ENCODE measurements at regions not wholly inside any gene's neighbourhood (a gene's known extent, or its start where the extent isn't known, plus 50 kb on each side); places are given as distances from the start of the nearest gene placed in this dataset.

DNA sequence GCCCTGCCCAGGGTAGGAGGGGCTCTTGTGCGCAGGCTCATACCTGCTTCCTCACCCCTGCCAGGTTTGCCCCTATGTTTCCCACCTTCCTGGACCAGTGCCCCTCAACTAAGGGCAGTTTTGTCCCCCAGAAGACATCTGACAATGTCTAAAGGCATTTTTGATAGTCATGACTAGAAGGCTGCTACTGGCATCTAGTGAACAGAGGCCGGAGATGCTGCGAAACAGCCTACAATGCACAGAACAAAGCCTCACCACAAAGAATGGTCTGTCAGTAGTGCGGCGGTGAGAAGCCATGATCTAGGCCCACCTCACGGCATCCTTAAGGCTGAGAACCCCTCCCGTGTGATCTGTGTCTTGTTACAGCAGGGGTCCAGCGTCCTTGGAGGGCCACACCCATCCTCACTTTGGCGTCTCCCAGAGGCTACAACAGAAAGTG is 96.0 kb downstream of the TMEM17 start:
- no peaks in the 10 kb centered on the region for H3K27me3 Mint-ChIP-seq
- no peak overlapping the region for H3K27ac Mint-ChIP-seq
- peaks cover 10% of the 10 kb centered on the region for H3K4me1 Mint-ChIP-seq
- H3K36me3 Mint-ChIP-seq (ENCODE audit: low read depth): no peaks in the 10 kb centered on the region
- TF ChIP-seq, protein P1, sequence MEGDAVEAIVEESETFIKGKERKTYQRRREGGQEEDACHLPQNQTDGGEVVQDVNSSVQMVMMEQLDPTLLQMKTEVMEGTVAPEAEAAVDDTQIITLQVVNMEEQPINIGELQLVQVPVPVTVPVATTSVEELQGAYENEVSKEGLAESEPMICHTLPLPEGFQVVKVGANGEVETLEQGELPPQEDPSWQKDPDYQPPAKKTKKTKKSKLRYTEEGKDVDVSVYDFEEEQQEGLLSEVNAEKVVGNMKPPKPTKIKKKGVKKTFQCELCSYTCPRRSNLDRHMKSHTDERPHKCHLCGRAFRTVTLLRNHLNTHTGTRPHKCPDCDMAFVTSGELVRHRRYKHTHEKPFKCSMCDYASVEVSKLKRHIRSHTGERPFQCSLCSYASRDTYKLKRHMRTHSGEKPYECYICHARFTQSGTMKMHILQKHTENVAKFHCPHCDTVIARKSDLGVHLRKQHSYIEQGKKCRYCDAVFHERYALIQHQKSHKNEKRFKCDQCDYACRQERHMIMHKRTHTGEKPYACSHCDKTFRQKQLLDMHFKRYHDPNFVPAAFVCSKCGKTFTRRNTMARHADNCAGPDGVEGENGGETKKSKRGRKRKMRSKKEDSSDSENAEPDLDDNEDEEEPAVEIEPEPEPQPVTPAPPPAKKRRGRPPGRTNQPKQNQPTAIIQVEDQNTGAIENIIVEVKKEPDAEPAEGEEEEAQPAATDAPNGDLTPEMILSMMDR (IDR thresholded peaks at IDR 0.05): no peak
- ATAC-seq (ENCODE audit: low read depth) (no peak), DNase-seq (no peak)
- no peak overlapping the region for H3K4me3 Mint-ChIP-seq
- CTCF ChIA-PET: interaction anchor here (3.0 to 10.4 kb wide), 2 partner anchors 416 to 491 kb away, joined by 14 to 119 read pairs; no protein-coding TSS in a partner anchor
- intact Hi-C loops (cut with micrococcal nuclease): loop anchor here (5.0 kb wide), 1 partner anchor 98 kb away; no protein-coding TSS in a partner anchor
- no peaks in the 10 kb centered on the region for H3K9me3 Mint-ChIP-seq
- POLR2A ChIA-PET: interaction anchor here (0.6 to 1.2 kb wide), 2 partner anchors 417 to 491 kb away, joined by 3 to 6 read pairs; no protein-coding TSS in a partner anchor

DNA sequence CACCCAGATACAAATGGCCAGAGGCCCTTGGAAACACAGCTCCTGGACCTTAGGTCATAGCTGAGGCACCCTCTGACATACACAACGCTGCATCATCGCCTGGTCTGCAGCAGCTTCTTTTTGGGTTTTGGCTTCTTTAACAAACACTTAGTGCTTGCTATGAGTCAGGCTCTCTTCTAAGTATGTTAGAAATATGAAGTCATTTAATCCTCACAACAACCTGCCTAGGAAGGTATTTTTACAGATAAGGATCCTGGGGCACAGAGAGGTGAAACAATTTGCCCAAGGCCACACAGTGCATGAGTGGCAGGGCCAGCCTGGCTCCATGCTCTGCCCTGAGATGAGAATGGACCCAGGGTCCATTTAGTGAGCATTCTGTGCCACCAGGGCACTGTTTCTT is 96.6 kb downstream of the TMEM17 start:
- TF ChIP-seq, protein P1 (IDR thresholded peaks at IDR 0.05): no peak
- ATAC-seq (ENCODE audit: low read depth) (no peak), DNase-seq (no peak)
- no peaks in the 10 kb centered on the region for H3K27me3 Mint-ChIP-seq
- H3K4me3 Mint-ChIP-seq: no peak overlapping the region
- no peaks in the 10 kb centered on the region for H3K9me3 Mint-ChIP-seq
- intact Hi-C loops (cut with micrococcal nuclease): no loop called here
- CTCF ChIA-PET: interaction anchor here (0.6 to 10.4 kb wide), 4 partner anchors 331 to 490 kb away, joined by 3 to 119 read pairs (median 8); no protein-coding TSS in a partner anchor
- POLR2A ChIA-PET: no interaction called here
- H3K36me3 Mint-ChIP-seq (ENCODE audit: low read depth): no peaks in the 10 kb centered on the region
- H3K4me1 Mint-ChIP-seq: peaks cover 7% of the 10 kb centered on the region
- no peak overlapping the region for H3K27ac Mint-ChIP-seq

DNA sequence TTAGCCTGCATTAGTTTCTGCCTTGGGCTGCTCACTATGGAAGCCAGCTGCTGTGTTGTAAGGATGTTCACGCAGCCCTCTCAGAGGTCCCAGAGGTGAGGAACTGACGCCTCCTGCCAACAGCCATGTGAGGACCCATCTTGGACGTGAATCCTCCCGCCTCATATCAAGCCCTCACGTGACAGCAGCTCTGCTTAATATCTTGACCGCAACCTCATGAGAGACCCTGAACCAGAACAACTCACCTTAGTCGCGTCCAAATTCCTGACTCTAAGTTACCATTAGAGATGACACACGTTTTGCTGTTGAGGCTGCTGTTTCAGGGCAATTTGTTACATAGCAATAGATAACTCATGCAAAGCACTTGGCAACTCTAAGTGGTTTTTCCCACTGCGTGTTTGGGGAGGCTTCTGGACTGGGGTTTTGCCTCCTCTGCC is 97.7 kb downstream of the TMEM17 start:
- TF ChIP-seq, protein P1 (IDR thresholded peaks at IDR 0.05): no peak
- Mint-ChIP-seq H3K9me3 (no peaks in the 10 kb centered on the region), H3K27me3 (no peaks in the 10 kb centered on the region), H3K4me3 (no peak overlapping the region), H3K4me1 (peaks cover 7% of the 10 kb centered on the region), H3K27ac (no peak overlapping the region), H3K36me3 (ENCODE audit: low read depth) (no peaks in the 10 kb centered on the region)
- intact Hi-C loops (cut with micrococcal nuclease): no loop called here
- ChIA-PET POLR2A (no interaction called here), CTCF (interaction anchor here (1.6 to 10.4 kb wide), 2 partner anchors 407 to 414 kb away, joined by 3 to 119 read pairs; no protein-coding TSS in a partner anchor)
- ATAC-seq (ENCODE audit: low read depth): no peak
- DNase-seq: no peak

DNA sequence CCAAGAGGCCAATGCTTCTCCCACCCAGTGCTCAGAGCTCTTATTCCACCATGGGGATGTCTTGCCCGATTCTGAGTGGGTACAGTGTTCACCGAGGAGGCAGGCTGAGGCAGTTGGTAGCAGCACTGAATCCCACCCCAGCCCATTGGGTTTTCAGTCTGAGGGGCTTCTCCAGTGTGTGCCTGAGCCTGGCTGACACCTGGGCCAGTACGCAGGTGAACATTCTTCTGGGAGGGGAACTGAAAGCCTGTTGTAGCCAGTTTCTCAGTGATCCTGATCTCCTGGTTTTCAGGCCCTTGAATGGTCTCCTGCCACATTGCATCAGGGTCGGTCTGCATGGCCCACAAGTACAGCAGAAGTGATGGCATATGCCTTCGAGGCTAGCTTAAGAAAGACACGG is 98.2 kb downstream of the TMEM17 start:
- H3K27ac Mint-ChIP-seq: no peak overlapping the region

DNA sequence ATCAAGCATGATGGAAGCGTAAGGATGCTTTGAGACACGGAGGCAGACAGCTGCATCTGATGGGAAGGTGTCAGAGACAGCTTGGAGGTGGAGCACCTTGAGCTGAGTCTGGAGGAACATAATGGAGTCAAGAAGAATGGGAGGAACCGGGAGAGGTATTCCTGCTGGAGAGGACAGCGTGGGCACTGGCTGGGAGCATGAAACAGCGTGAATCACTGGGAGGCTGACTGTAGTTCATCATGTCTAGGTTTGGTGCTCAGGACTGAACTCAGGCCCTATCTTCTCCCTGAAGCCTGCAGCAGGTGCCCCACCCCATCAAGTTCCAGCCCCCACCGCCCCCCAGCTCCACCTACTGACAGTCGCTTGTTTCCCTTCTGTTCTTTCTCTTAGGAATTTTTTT is 98.6 kb downstream of the TMEM17 start:
- TF ChIP-seq, protein P1 (IDR thresholded peaks at IDR 0.05): no peak

More for the DNA sequence above, 98.2 kb downstream of the TMEM17 start:
- ChIA-PET POLR2A (no interaction called here), CTCF (interaction anchor here (10.4 kb wide), 1 partner anchor 414 kb away, joined by 119 read pairs; no protein-coding TSS in a partner anchor)
- DNase-seq: no peak
- Mint-ChIP-seq H3K4me1 (peaks cover 7% of the 10 kb centered on the region), H3K9me3 (no peaks in the 10 kb centered on the region), H3K36me3 (ENCODE audit: low read depth) (no peaks in the 10 kb centered on the region), H3K4me3 (no peak overlapping the region), H3K27me3 (no peaks in the 10 kb centered on the region)
- intact Hi-C loops (cut with micrococcal nuclease): no loop called here
- TF ChIP-seq, protein P1 (IDR thresholded peaks at IDR 0.05): no peak
- no peak for ATAC-seq (ENCODE audit: low read depth)

More for the DNA sequence above, 98.6 kb downstream of the TMEM17 start:
- Mint-ChIP-seq H3K9me3 (no peaks in the 10 kb centered on the region), H3K27ac (no peak overlapping the region), H3K36me3 (ENCODE audit: low read depth) (no peaks in the 10 kb centered on the region), H3K27me3 (no peaks in the 10 kb centered on the region), H3K4me3 (no peak overlapping the region), H3K4me1 (peaks cover 7% of the 10 kb centered on the region)
- POLR2A ChIA-PET: no interaction called here
- intact Hi-C loops (cut with micrococcal nuclease): no loop called here
- DNase-seq (no peak), ATAC-seq (ENCODE audit: low read depth) (no peak)
- CTCF ChIA-PET: interaction anchor here (10.4 kb wide), 1 partner anchor 414 kb away, joined by 119 read pairs; no protein-coding TSS in a partner anchor

All from activated B cell treated with CpG ODN at 0.5 μM for 24 hours (primary cell).